MM.1S (cell line): ENCODE measurements at regions not wholly inside any gene's neighbourhood (a gene's known extent, or its start where the extent isn't known, plus 50 kb on each side); places are given as distances from the start of the nearest gene placed in this dataset.

Source experiments
- CTCF ChIP-seq: fragments of 300-600 bp; sonication (generic); IDR thresholded peaks from 2 replicates; pipeline ENCODE4 v1.5.1; 2016; ENCODE audit warnings: antibody characterized with exemption, low read length, mixed read lengths
- EZH2 ChIP-seq: fragments of 300-600 bp; sonication (generic); optimal IDR thresholded peaks from 2 replicates; pipeline ENCODE3; 2017; ENCODE audit warnings: low read depth, mild to moderate bottlenecking, antibody characterized with exemption, low read length, mixed read lengths
- EZH2phosphoT487 ChIP-seq: fragments of 300-600 bp; sonication (generic); IDR thresholded peaks from 2 replicates; pipeline ENCODE4 v1.6.1; 2018; ENCODE audit warnings: antibody characterized with exemption, low read length

GRCh38 chr10:86585037-86585929 lies 63.7 kb upstream of the WAPL start:
- TF ChIP-seq CTCF (peak; percentile 95), EZH2phosphoT487 (no peak), EZH2 (no peak)
